NCI-H226 (cell line): ENCODE measurements at regions not wholly inside any gene's neighbourhood (a gene's known extent, or its start where the extent isn't known, plus 50 kb on each side); places are given as distances from the start of the nearest gene placed in this dataset.
A peak's percentile ranks its signal among the peaks of the same experiment; 100 is the strongest.
"Not testable (repeated sequence)": the region's sequence is repeated elsewhere in the genome, so short reads cannot be mapped to it uniquely, and the experiment has no call there.

Experiments
- DNase-seq: peaks from one replicate; pipeline ENCODE4 v3.0.0-alpha.2; 2015

GRCh38 chr4:154983714-154984113, 202.6 kb downstream of the RBM46 start:
- DNase-seq, result no peak

- DNase-seq, result no peak
Observed at GRCh38 chr4:154984148-154984547, 203.1 kb downstream of the RBM46 start.

GRCh38 chr4:154984616-154985015, 203.5 kb downstream of the RBM46 start:
- DNase-seq, result no peak

GRCh38 chr4:154985673-154986072, 204.6 kb downstream of the RBM46 start:
- no peak for DNase-seq

- no peak for DNase-seq
Observed at GRCh38 chr4:154988511-154988910, 207.4 kb downstream of the RBM46 start.

- no peak for DNase-seq
Observed at GRCh38 chr4:154989511-154989910, 208.4 kb downstream of the RBM46 start.

GRCh38 chr4:154997866-154998265, 210.6 kb upstream of the NPY2R start:
- DNase-seq, result not testable (repeated sequence)

GRCh38 chr4:154998284-154998683, 210.2 kb upstream of the NPY2R start:
- peak; percentile 2 for DNase-seq

GRCh38 chr4:154998773-154999172, 209.7 kb upstream of the NPY2R start:
- DNase-seq, result no peak

GRCh38 chr4:154999950-155000578, 208.4 kb upstream of the NPY2R start:
- DNase-seq, result no peak

- DNase-seq, result no peak
Observed at GRCh38 chr4:155001251-155001650, 207.2 kb upstream of the NPY2R start.

GRCh38 chr4:155005395-155006090, 202.9 kb upstream of the NPY2R start:
- DNase-seq, result no peak

- DNase-seq, result no peak
Observed at GRCh38 chr4:155007660-155008176, 200.7 kb upstream of the NPY2R start.

GRCh38 chr4:155008389-155008788, 200.0 kb upstream of the NPY2R start:
- no peak for DNase-seq

- DNase-seq, result no peak
Observed at GRCh38 chr4:155009288-155009687, 199.1 kb upstream of the NPY2R start.

- no peak for DNase-seq
Observed at GRCh38 chr4:155010376-155010775, 198.1 kb upstream of the NPY2R start.

GRCh38 chr4:155011163-155011780, 197.2 kb upstream of the NPY2R start:
- DNase-seq, result no peak

GRCh38 chr4:155012469-155012868, 196.0 kb upstream of the NPY2R start:
- DNase-seq, result no peak

- no peak for DNase-seq
Observed at GRCh38 chr4:155017426-155017825, 191.0 kb upstream of the NPY2R start.

- no peak for DNase-seq
Observed at GRCh38 chr4:155025762-155026457, 182.5 kb upstream of the NPY2R start.

- DNase-seq, result no peak
Observed at GRCh38 chr4:155026715-155027114, 181.7 kb upstream of the NPY2R start.

- no peak for DNase-seq
Observed at GRCh38 chr4:155032521-155033229, 175.8 kb upstream of the NPY2R start.

GRCh38 chr4:155033604-155034003, 174.8 kb upstream of the NPY2R start:
- no peak for DNase-seq
